ENCODE measurements at regions not wholly inside any gene's neighbourhood (a gene's known extent, or its start where the extent isn't known, plus 50 kb on each side); places are given as distances from the start of the nearest gene placed in this dataset.

DNA sequence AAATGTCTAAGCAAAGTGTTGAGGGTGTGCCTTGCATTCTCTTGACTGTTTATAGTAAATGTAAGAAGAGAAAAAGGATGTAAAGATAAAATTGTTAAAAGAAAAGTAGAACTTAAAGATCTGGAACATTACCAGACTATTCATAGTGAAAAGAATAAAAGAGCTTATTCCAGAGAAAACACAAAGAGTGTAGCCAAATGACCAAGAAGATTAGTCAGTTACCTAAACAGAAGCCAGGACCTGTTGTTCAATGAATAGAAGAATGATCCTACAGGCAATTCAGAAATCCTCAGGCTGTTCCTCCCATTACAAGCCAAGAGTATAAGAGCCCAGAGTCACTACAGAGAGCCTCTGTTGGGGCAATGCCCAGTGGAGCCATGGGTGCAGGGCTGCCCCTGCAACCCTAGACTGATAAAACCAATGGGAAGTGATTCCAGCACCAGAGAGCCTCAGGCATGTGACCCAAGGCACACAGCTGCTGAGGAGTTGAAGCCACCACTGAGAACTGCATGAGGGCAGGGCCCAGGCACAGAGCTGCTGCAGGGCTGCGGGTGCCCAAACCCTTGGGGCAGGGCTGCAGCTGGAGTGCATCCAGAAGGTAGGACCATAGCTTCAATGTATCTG, 91.1 kb upstream of the SLC38A4 start:
- peaks cover 7% of the 10 kb centered on the region for H3K36me3 Mint-ChIP-seq (ENCODE audit: insufficient read depth, unreplicated experiment)
- TF ChIP-seq, protein P1, sequence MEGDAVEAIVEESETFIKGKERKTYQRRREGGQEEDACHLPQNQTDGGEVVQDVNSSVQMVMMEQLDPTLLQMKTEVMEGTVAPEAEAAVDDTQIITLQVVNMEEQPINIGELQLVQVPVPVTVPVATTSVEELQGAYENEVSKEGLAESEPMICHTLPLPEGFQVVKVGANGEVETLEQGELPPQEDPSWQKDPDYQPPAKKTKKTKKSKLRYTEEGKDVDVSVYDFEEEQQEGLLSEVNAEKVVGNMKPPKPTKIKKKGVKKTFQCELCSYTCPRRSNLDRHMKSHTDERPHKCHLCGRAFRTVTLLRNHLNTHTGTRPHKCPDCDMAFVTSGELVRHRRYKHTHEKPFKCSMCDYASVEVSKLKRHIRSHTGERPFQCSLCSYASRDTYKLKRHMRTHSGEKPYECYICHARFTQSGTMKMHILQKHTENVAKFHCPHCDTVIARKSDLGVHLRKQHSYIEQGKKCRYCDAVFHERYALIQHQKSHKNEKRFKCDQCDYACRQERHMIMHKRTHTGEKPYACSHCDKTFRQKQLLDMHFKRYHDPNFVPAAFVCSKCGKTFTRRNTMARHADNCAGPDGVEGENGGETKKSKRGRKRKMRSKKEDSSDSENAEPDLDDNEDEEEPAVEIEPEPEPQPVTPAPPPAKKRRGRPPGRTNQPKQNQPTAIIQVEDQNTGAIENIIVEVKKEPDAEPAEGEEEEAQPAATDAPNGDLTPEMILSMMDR (IDR thresholded peaks at IDR 0.05; ENCODE audit: unreplicated experiment): no peak
- H3K27me3 Mint-ChIP-seq (ENCODE audit: insufficient read depth, unreplicated experiment): no peaks in the 10 kb centered on the region
- ChIA-PET POLR2A (interaction anchor here (0.5 kb wide), 1 partner anchor 534 kb away, joined by 3 read pairs; no protein-coding TSS in a partner anchor), CTCF (interaction anchor here (0.8 kb wide), 1 partner anchor 772 kb away, joined by 3 read pairs; no protein-coding TSS in a partner anchor)
- H3K4me1 Mint-ChIP-seq (ENCODE audit: insufficient read depth, unreplicated experiment): peaks cover 36% of the 10 kb centered on the region
- no TSS peak for BruUV-seq (replicated peaks)
- DNase-seq (ENCODE audit: unreplicated experiment): no peak
- no peak overlapping the region for H3K4me3 Mint-ChIP-seq (ENCODE audit: unreplicated experiment)
- intact Hi-C loops (cut with micrococcal nuclease): no loop called here
- no peaks in the 10 kb centered on the region for H3K9me3 Mint-ChIP-seq (ENCODE audit: unreplicated experiment)
- H3K27ac Mint-ChIP-seq (ENCODE audit: low read depth, unreplicated experiment): peak overlapping the region; percentile 35

DNA sequence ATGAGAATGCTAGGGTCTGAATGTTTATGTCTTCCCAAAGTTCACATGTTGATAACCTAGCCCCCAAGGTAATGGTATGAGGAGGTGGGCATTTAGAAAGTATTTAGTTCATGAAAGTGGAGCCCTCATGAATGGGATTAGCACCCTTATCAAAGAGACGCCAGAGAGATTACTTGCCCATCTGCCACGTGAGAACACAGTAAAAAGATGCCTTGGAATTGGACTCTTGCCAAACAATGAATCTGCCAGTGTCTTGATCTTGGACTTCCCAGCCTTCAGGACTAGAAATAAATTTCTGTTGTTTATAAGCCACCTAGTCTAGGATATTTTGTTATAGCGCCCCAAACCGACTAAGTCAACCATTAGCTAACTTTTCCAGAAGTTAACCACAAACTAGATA, 92.0 kb upstream of the SLC38A4 start:
- intact Hi-C loops (cut with micrococcal nuclease): no loop called here
- TF ChIP-seq, protein P1 (IDR thresholded peaks at IDR 0.05; ENCODE audit: unreplicated experiment): no peak
- DNase-seq (ENCODE audit: unreplicated experiment): no peak
- H3K4me1 Mint-ChIP-seq (ENCODE audit: insufficient read depth, unreplicated experiment): peaks cover 36% of the 10 kb centered on the region
- BruUV-seq (replicated peaks): no TSS peak
- H3K27ac Mint-ChIP-seq (ENCODE audit: low read depth, unreplicated experiment): no peak overlapping the region
- no peak overlapping the region for H3K4me3 Mint-ChIP-seq (ENCODE audit: unreplicated experiment)
- no peaks in the 10 kb centered on the region for H3K27me3 Mint-ChIP-seq (ENCODE audit: insufficient read depth, unreplicated experiment)
- ChIA-PET CTCF (interaction anchor here (0.6 to 2.2 kb wide), 3 partner anchors 15 to 242 kb away, joined by 3 to 7 read pairs (median 3); no protein-coding TSS in a partner anchor), POLR2A (interaction anchor here (0.5 kb wide), 1 partner anchor 535 kb away, joined by 3 read pairs; no protein-coding TSS in a partner anchor)
- peaks cover 7% of the 10 kb centered on the region for H3K36me3 Mint-ChIP-seq (ENCODE audit: insufficient read depth, unreplicated experiment)
- no peaks in the 10 kb centered on the region for H3K9me3 Mint-ChIP-seq (ENCODE audit: unreplicated experiment)

DNA sequence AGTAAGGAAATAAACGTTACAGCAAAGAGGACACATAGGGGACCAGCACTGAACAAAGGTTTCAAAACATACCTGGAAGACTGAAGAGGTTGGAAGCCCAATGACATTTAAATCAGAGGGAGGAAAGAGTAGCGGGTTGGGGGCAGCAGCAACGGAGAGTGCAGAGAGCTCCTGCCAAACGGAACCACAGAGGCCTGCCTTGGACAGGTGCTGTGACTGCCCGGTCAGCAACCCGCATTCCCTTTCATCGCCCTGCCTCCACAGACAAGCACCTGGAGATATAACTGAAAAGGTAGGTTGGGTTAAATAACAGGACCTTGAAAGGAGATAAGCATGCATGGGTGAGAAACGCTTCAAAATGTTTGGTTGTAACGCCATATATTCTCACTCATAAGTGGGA, 92.8 kb upstream of the SLC38A4 start:
- POLR2A ChIA-PET: no interaction called here

DNA sequence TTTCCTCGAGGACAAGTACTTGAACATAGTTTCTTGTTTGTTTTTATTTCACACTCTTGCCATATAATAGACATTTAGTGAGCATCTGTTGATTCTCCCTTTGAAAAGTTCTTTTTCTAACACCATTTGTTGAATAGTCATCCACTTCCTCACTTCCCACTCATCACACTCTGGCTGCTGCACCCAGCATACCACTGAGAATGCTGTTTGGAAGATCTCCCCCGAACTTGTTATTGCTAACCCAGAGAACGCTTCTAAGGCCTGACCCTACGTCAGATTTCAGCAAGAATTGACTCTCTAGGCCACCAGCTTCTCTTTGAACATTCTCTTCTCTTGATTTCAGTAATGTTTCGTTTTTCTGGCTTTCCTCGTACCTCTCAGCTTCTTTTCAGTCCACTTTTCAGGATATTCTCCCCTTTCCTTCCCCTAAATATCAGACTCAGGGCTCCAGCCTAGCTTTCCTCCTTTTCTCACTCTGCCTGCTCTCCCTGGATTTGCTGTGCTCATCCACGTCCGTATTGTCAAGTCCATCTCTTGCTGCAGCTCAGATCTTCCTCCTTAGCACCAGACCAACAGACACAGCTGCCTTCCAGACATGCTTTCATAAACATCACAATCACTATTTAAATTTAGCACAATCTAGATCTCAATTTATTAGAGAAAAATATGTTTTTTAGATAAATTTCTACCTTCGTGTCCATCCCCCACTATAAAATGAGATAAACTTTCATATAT, 94.0 kb upstream of the SLC38A4 start:
- BruUV-seq (replicated peaks): no TSS peak
- H3K4me3 Mint-ChIP-seq (ENCODE audit: unreplicated experiment): no peak overlapping the region
- no peaks in the 10 kb centered on the region for H3K9me3 Mint-ChIP-seq (ENCODE audit: unreplicated experiment)
- intact Hi-C loops (cut with micrococcal nuclease): no loop called here
- ChIA-PET POLR2A (interaction anchor here (0.7 kb wide), 1 partner anchor 1058 kb away, joined by 3 read pairs; no protein-coding TSS in a partner anchor), CTCF (interaction anchor here (0.6 to 2.2 kb wide), 5 partner anchors 11 to 1929 kb away, joined by 3 to 7 read pairs (median 3); no protein-coding TSS in a partner anchor)
- H3K27me3 Mint-ChIP-seq (ENCODE audit: insufficient read depth, unreplicated experiment): no peaks in the 10 kb centered on the region
- H3K4me1 Mint-ChIP-seq (ENCODE audit: insufficient read depth, unreplicated experiment): peaks cover 31% of the 10 kb centered on the region
- no peak for DNase-seq (ENCODE audit: unreplicated experiment)
- H3K36me3 Mint-ChIP-seq (ENCODE audit: insufficient read depth, unreplicated experiment): peaks cover under 1% of the 10 kb centered on the region
- TF ChIP-seq, protein P1 (IDR thresholded peaks at IDR 0.05; ENCODE audit: unreplicated experiment): no peak
- no peak overlapping the region for H3K27ac Mint-ChIP-seq (ENCODE audit: low read depth, unreplicated experiment)

More for the DNA sequence above, 92.8 kb upstream of the SLC38A4 start:
- Mint-ChIP-seq H3K27ac (ENCODE audit: low read depth, unreplicated experiment) (no peak overlapping the region), H3K36me3 (ENCODE audit: insufficient read depth, unreplicated experiment) (peaks cover 7% of the 10 kb centered on the region), H3K4me3 (ENCODE audit: unreplicated experiment) (no peak overlapping the region), H3K9me3 (ENCODE audit: unreplicated experiment) (no peaks in the 10 kb centered on the region), H3K27me3 (ENCODE audit: insufficient read depth, unreplicated experiment) (no peaks in the 10 kb centered on the region), H3K4me1 (ENCODE audit: insufficient read depth, unreplicated experiment) (peaks cover 36% of the 10 kb centered on the region)
- CTCF ChIA-PET: interaction anchor here (0.6 to 2.2 kb wide), 5 partner anchors 15 to 242 kb away, joined by 3 to 7 read pairs (median 3); no protein-coding TSS in a partner anchor
- DNase-seq (ENCODE audit: unreplicated experiment): no peak
- intact Hi-C loops (cut with micrococcal nuclease): no loop called here
- TF ChIP-seq, protein P1 (IDR thresholded peaks at IDR 0.05; ENCODE audit: unreplicated experiment): no peak
- BruUV-seq (replicated peaks): no TSS peak

All from MCF 10A (cell line).